DND-41 (cell line): ENCODE measurements at regions not wholly inside any gene's neighbourhood (a gene's known extent, or its start where the extent isn't known, plus 50 kb on each side); places are given as distances from the start of the nearest gene placed in this dataset.

ENCODE experiments used
- ATAC-seq: fragments of 200-7000 bp; cut with Tn5 transposase; 3 replicates; pipeline ENCODE4 v1.9.1; 2021; ENCODE audit warnings: low read depth; ENCODE audit not compliant: insufficient read depth
- DNase-seq: peaks from one replicate; pipeline ENCODE4 v3.0.0-alpha.2; 2020
- H2AFZ ChIP-seq: 2 replicates; pipeline ENCODE4 v1.6.0; 2012; ENCODE audit warnings: low read depth, low read length
- H3K27ac ChIP-seq: 2 replicates; pipeline ENCODE4 v1.5.1; 2012; ENCODE audit warnings: low read length, inconsistent platforms
- H3K27me3 ChIP-seq: fragments of 200-600 bp; sonication (generic); 2 replicates; pipeline ENCODE4 v1.6.0; 2012; ENCODE audit warnings: low read length, mild to moderate bottlenecking, inconsistent platforms; ENCODE audit not compliant: insufficient read depth, poor library complexity
- H3K36me3 ChIP-seq: 2 replicates; pipeline ENCODE4 v1.5.1; 2012; ENCODE audit warnings: low read length, inconsistent platforms; ENCODE audit not compliant: insufficient read depth
- H3K4me1 ChIP-seq: 2 replicates; pipeline ENCODE4 v1.5.1; 2012; ENCODE audit warnings: mild to moderate bottlenecking, low read length; ENCODE audit not compliant: insufficient read depth
- H3K4me2 ChIP-seq: 2 replicates; pipeline ENCODE4 v1.6.0; 2012; ENCODE audit warnings: mild to moderate bottlenecking, moderate library complexity, low read length, inconsistent platforms; ENCODE audit not compliant: insufficient read depth
- H3K4me3 ChIP-seq, 2 experiments: fragments of 200-600 bp in 1 of 2; shearing (Covaris generic) in 1 of 2; 2 replicates each; pipeline ENCODE4 v1.5.1; 2012 to 2016; ENCODE audit warnings: inconsistent platforms in 2 of 2, low read length in 2 of 2, mild to moderate bottlenecking in 2 of 2, low read depth in 1 of 2, moderate library complexity in 1 of 2
- H3K79me2 ChIP-seq: 2 replicates; pipeline ENCODE4 v1.6.0; 2012; ENCODE audit warnings: low read length, inconsistent platforms; ENCODE audit not compliant: insufficient read depth
- H3K9ac ChIP-seq: 2 replicates; pipeline ENCODE4 v1.6.0; 2012; ENCODE audit warnings: low read depth, mild to moderate bottlenecking, inconsistent platforms, low read length, moderate library complexity
- H3K9me3 ChIP-seq: 2 replicates; pipeline ENCODE4 v1.5.1; 2012; ENCODE audit warnings: low read length, moderate library complexity, mild to moderate bottlenecking, inconsistent platforms; ENCODE audit not compliant: insufficient read depth, severe bottlenecking
- H4K20me1 ChIP-seq: 2 replicates; pipeline ENCODE4 v1.6.0; 2012; ENCODE audit warnings: low read length; ENCODE audit not compliant: insufficient read depth
- CTCF ChIP-seq: IDR thresholded peaks from 2 replicates; pipeline ENCODE4 v1.5.1; 2012; ENCODE audit warnings: borderline replicate concordance, low read length, moderate library complexity, mild to moderate bottlenecking; ENCODE audit not compliant: poor library complexity, severe bottlenecking; ENCODE audit errors: extremely low read depth
- EZH2 ChIP-seq: IDR thresholded peaks from 3 replicates; pipeline ENCODE4 v1.6.1; 2012; ENCODE audit warnings: borderline replicate concordance, low read depth, mild to moderate bottlenecking, moderate library complexity, low read length, inconsistent platforms; ENCODE audit not compliant: severe bottlenecking

- H3K9ac ChIP-seq: no peak overlapping the region
- no peaks in the 10 kb centered on the region for H4K20me1 ChIP-seq
- H3K9me3 ChIP-seq: no peaks in the 10 kb centered on the region
- no peak overlapping the region for H3K4me2 ChIP-seq
- no peak overlapping the region for H2AFZ ChIP-seq
- H3K79me2 ChIP-seq: no peaks in the 10 kb centered on the region
- H3K4me1 ChIP-seq: no peaks in the 10 kb centered on the region
- peaks cover 3% of the 10 kb centered on the region for H3K27me3 ChIP-seq
- H3K27ac ChIP-seq: no peak overlapping the region
- no peak for TF ChIP-seq EZH2
- no peak for TF ChIP-seq CTCF
- no peak for DNase-seq
- ATAC-seq: no peak
- no peak overlapping the region for H3K4me3 ChIP-seq
- no peaks in the 10 kb centered on the region for H3K36me3 ChIP-seq
These were observed 55.7 kb upstream of the BCL11B start for GRCh38 chr14:99327458-99328250.

GRCh38 chr14:99327050-99327449 is 55.1 kb upstream of the BCL11B start:
- Histone ChIP-seq H4K20me1 (no peaks in the 10 kb centered on the region), H3K4me1 (no peaks in the 10 kb centered on the region), H3K79me2 (no peaks in the 10 kb centered on the region), H3K27me3 (peaks cover 3% of the 10 kb centered on the region), H3K9me3 (no peaks in the 10 kb centered on the region), H3K36me3 (no peaks in the 10 kb centered on the region), H3K4me2 (no peak overlapping the region), H3K27ac (no peak overlapping the region), H3K9ac (no peak overlapping the region), H3K4me3 (no peak overlapping the region), H2AFZ (no peak overlapping the region)
- ATAC-seq (no peak), DNase-seq (no peak)
- no peak for TF ChIP-seq EZH2
- peak; percentile 29 for TF ChIP-seq CTCF

- Histone ChIP-seq H3K27ac (no peak overlapping the region), H2AFZ (no peak overlapping the region), H3K9me3 (no peaks in the 10 kb centered on the region), H3K9ac (no peak overlapping the region), H3K4me1 (no peaks in the 10 kb centered on the region), H3K4me2 (no peak overlapping the region), H3K36me3 (no peaks in the 10 kb centered on the region), H4K20me1 (no peaks in the 10 kb centered on the region), H3K4me3 (no peak overlapping the region), H3K79me2 (no peaks in the 10 kb centered on the region), H3K27me3 (peaks cover 3% of the 10 kb centered on the region)
- DNase-seq (no peak), ATAC-seq (no peak)
- TF ChIP-seq EZH2: no peak
- no peak for TF ChIP-seq CTCF
These were observed 54.2 kb upstream of the BCL11B start for GRCh38 chr14:99326041-99326710.
